K562 (cell line): ENCODE measurements at regions not wholly inside any gene's neighbourhood (a gene's known extent, or its start where the extent isn't known, plus 50 kb on each side); places are given as distances from the start of the nearest gene placed in this dataset.
A peak's percentile ranks its signal among the peaks of the same experiment; 100 is the strongest.

Experiments used
- ATAC-seq: fragments of 200-7000 bp; cut with Tn5 transposase; 3 replicates; pipeline ENCODE4 v1.9.1; 2020; ENCODE audit warnings: moderate library complexity
- BruUV-seq: library from RNA; stranded (reverse); fragments of 400-500 nt; replicated peaks from 2 replicates; lab custom pipeline; 2021; lab: Mats Ljungman, UMichigan
- CTCF ChIA-PET: fragments of 300-600 bp; formaldehyde crosslinking; extraction: SDS; loops from one replicate; lab custom pipeline; 2021; ENCODE audit warnings: low intra/inter-chr PET ratio; lab: Yijun Ruan, JAX
- POLR2A ChIA-PET: fragments of 300-600, 350-650 bp; sonication (Branson Sonifier 250); formaldehyde crosslinking; extraction: SDS; loops from one replicate; lab custom pipeline; 2021; ENCODE audit warnings: antibody characterized with exemption, inconsistent platforms; lab: Yijun Ruan, JAX
- DNase-seq, 4 experiments: peaks; one replicate each; pipeline versions ENCODE4 v3.0.0 to v3.0.0-alpha.2; 2011 to 2018; ENCODE audit warnings: low spot score in 3 of 4, mixed read lengths in 3 of 4; ENCODE audit errors: extremely low read depth in 1 of 4
- FAIRE-seq: peaks from 2 replicates; lab custom pipeline; 2011; peaks lifted over from hg19 to GRCh38; lab: Jason Lieb, UNC
- H2AFZ ChIP-seq: 2 replicates; pipeline ENCODE4 v1.6.0; 2011; ENCODE audit warnings: low read depth, low read length, control low read depth, inconsistent platforms
- H3K27ac ChIP-seq: fragments of 200-600 bp; 3 replicates; pipeline ENCODE4 v1.8.0; 2011; ENCODE audit warnings: low read depth, mild to moderate bottlenecking, control low read depth, inconsistent platforms, low read length, moderate library complexity, mixed read lengths; ENCODE audit errors: extremely low read depth
- H3K27me3 ChIP-seq, 2 experiments: fragments of 300-600 bp in 1 of 2; 2 replicates in 1 of 2; 3 replicates in 1 of 2; pipeline versions ENCODE4 v1.6.0 to v1.8.0; 2011; ENCODE audit warnings: inconsistent platforms in 2 of 2, low read length in 2 of 2, mild to moderate bottlenecking in 1 of 2, mixed read lengths in 1 of 2, moderate library complexity in 1 of 2; ENCODE audit not compliant: control insufficient read depth in 2 of 2, insufficient read depth in 2 of 2
- H3K36me3 ChIP-seq: fragments of 300-600 bp; 3 replicates; pipeline ENCODE4 v1.8.0; 2011; ENCODE audit warnings: mild to moderate bottlenecking, low read length, inconsistent platforms; ENCODE audit not compliant: control insufficient read depth, insufficient read depth
- H3K4me1 ChIP-seq, 2 experiments: fragments of 200-600 bp in 1 of 2; replicated peaks in 1 of 2; 2 replicates in 1 of 2; 3 replicates in 1 of 2; pipeline versions ENCODE4 v1.5.1 to v1.8.0; 2011; ENCODE audit warnings: inconsistent platforms in 2 of 2, low read length in 2 of 2, mild to moderate bottlenecking in 1 of 2, mixed read lengths in 1 of 2, moderate library complexity in 1 of 2; ENCODE audit not compliant: control insufficient read depth in 2 of 2, insufficient read depth in 2 of 2
- H3K4me2 ChIP-seq: 2 replicates; pipeline ENCODE4 v1.6.1; 2011; ENCODE audit warnings: low read length, control low read depth, inconsistent platforms, mixed read lengths; ENCODE audit not compliant: insufficient read depth
- H3K4me3 ChIP-seq: fragments of 200-600 bp; sonication (generic), shearing (Covaris generic); 2 replicates; pipeline ENCODE4 v1.5.1; 2016; ENCODE audit warnings: control low read depth, inconsistent platforms
- H3K79me2 ChIP-seq: fragments of 200-600 bp; 3 replicates; pipeline ENCODE4 v1.8.0; 2011; ENCODE audit warnings: low read length, inconsistent platforms; ENCODE audit not compliant: control insufficient read depth, insufficient read depth
- H3K9ac ChIP-seq, 2 experiments: 2 replicates each; pipeline versions ENCODE4 v1.6.0 to v1.6.1; 2011; ENCODE audit warnings: low read depth in 2 of 2, low read length in 2 of 2, control low read depth in 1 of 2, inconsistent platforms in 1 of 2, mild to moderate bottlenecking in 1 of 2, mixed read lengths in 1 of 2; ENCODE audit not compliant: insufficient read depth in 1 of 2
- H3K9me1 ChIP-seq: one replicate; pipeline ENCODE4 v1.6.0; 2011; ENCODE audit warnings: inconsistent platforms, mild to moderate bottlenecking, low read length, moderate library complexity; ENCODE audit not compliant: control insufficient read depth, insufficient read depth
- H3K9me3 ChIP-seq: replicated peaks from 2 replicates; pipeline ENCODE4 v1.5.1; 2011; ENCODE audit warnings: low read depth, low read length, inconsistent platforms; ENCODE audit not compliant: control insufficient read depth, insufficient read depth
- H4K20me1 ChIP-seq: replicated peaks from 2 replicates; pipeline ENCODE4 v1.6.1; 2011; ENCODE audit warnings: low read length, inconsistent platforms, mixed read lengths; ENCODE audit not compliant: control insufficient read depth, insufficient read depth
- BMI1 ChIP-seq: fragments of 150-350 bp; IDR thresholded peaks from 2 replicates; pipeline ENCODE4 v1.6.1; 2014; ENCODE audit warnings: low read length
- FOXK2 ChIP-seq, 2 experiments: fragments of 450-650 bp; IDR thresholded peaks in 1 of 2; conservative IDR thresholded peaks in 1 of 2; 2 replicates each; pipeline ENCODE4 v1.6.1; 2016; ENCODE audit warnings: low read depth in 2 of 2, mild to moderate bottlenecking in 1 of 2
- HEY1 ChIP-seq: fragments of 250-450 bp; sonication (Bioruptor Pico); IDR thresholded peaks from 2 replicates; pipeline ENCODE4 v1.5.0; 2020; ENCODE audit warnings: mild to moderate bottlenecking, moderate library complexity, borderline replicate concordance
- MAFG ChIP-seq: fragments of 450-650 bp; conservative IDR thresholded peaks from 2 replicates; pipeline ENCODE4 v1.6.1; 2016; ENCODE audit warnings: missing genetic modification characterization, missing compliant biosample characterization
- PML ChIP-seq: IDR thresholded peaks from 2 replicates; pipeline ENCODE4 v1.6.1; 2012; ENCODE audit warnings: low read length, inconsistent platforms
- POLR3G ChIP-seq: IDR thresholded peaks from 2 replicates; pipeline ENCODE4 v1.6.1; 2011; ENCODE audit not compliant: insufficient read length, insufficient replicate concordance; ENCODE audit errors: extremely low read depth
- RFX1 ChIP-seq: fragments of 450-650 bp; IDR thresholded peaks from 2 replicates; pipeline ENCODE4 v1.6.1; 2016; ENCODE audit warnings: mild to moderate bottlenecking, moderate library complexity
- ZNF165 ChIP-seq: fragments of 250-450 bp; sonication (Bioruptor Pico); IDR thresholded peaks from 2 replicates; pipeline ENCODE4 v1.4.0; 2020; ENCODE audit warnings: borderline replicate concordance
- ZNF398 ChIP-seq: fragments of 250-450 bp; sonication (Bioruptor Pico); IDR thresholded peaks from 2 replicates; pipeline ENCODE4 v1.8.0; 2021; ENCODE audit warnings: moderate library complexity, mild to moderate bottlenecking, inconsistent platforms
- ZNF445 ChIP-seq: fragments of 250-450 bp; sonication (Bioruptor Pico); IDR thresholded peaks from 2 replicates; pipeline ENCODE4 v1.4.0; 2020; ENCODE audit warnings: low read depth, mild to moderate bottlenecking, moderate library complexity
- ZNF655 ChIP-seq: fragments of 250-450 bp; sonication (Bioruptor Pico); IDR thresholded peaks from 2 replicates; pipeline ENCODE4 v1.5.0; 2021
- WGBS: fragments of 100-300 bp; shearing (Covaris generic); methylation state at CpG from one replicate; pipeline ENCODE4 v1.1.6; 2016; ENCODE audit warnings: low coverage, mixed read lengths; ENCODE audit not compliant: insufficient coverage; ENCODE audit errors: missing lambda C conversion rate; 5-methylcytosine and 5-hydroxymethylcytosine counted together
- in situ Hi-C: fragments of 300-500 bp; cut with MboI; formaldehyde crosslinking; loops from 4 replicates; pipeline ENCODE4 v1.15.0; 2018; ENCODE audit warnings: inconsistent platforms, mixed read lengths
- intact Hi-C: fragments of 100-400 bp; cut with micrococcal nuclease; formaldehyde crosslinking; loops from 2 replicates; pipeline ENCODE4 v1.14.2; 2022
- TF ChIP-seq, protein P1 (sequence below), 2 experiments: fragments of 450-650 bp in 1 of 2; sonication (generic) in 1 of 2; formaldehyde crosslinking in 1 of 2; IDR thresholded peaks in 1 of 2; conservative IDR thresholded peaks in 1 of 2; 2 replicates each; pipeline versions ENCODE4 v1.6.1 to v1.8.1; 2016 to 2023; ENCODE audit warnings: mild to moderate bottlenecking in 2 of 2, moderate library complexity in 2 of 2, inconsistent platforms in 1 of 2, missing genetic modification reagents in 1 of 2

DNA sequence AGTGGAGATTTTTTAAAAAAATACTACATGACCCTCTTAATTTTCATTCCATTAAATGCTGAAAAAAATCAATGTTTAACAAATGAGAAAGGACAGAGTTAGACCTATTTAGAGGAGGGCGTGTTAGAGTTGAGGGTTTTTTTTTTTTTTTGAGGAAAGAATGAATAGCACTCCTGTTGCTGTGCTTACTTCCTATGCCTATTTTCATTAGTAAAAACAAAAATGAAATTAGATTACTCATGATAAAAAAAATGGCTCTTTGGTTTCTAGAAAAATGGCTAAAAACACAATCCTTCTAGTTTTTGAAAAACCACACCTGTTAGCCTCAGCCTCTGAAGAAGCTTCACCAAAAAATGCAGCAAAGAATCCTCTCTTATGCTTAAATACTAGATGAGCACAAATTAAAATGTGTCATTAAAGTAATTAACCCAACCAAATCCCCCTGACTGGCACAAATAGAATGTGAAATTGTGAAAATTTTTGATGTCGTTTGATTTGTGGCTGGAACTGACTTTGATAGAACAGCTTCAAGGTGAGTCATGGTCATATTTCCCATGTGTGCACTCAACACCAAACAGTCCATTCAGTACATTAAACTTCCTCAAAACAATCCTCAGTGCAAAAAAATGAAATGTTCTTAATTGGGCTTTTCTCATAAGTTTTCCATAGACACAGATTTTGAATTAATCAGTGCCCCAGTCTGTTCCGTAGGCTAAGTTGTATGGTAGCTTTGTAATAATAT, 98.0 kb downstream of the MACIR start:
- Histone ChIP-seq H3K27ac (no peak overlapping the region), H3K27me3 (no peaks in the 10 kb centered on the region; a peak in 1 of 5 replicates), H3K79me2 (no peaks in the 10 kb centered on the region), H3K9me3 (no peaks in the 10 kb centered on the region), H4K20me1 (no peaks in the 10 kb centered on the region), H2AFZ (no peak overlapping the region), H3K36me3 (no peaks in the 10 kb centered on the region), H3K4me1 (no peaks in the 10 kb centered on the region), H3K9ac (no peak overlapping the region), H3K4me3 (no peak overlapping the region), H3K4me2 (no peak overlapping the region), H3K9me1 (no peaks in the 10 kb centered on the region)
- ChIA-PET POLR2A (interaction anchor here (0.8 kb wide), 1 partner anchor 11 kb away, joined by 3 read pairs; no protein-coding TSS in a partner anchor), CTCF (no interaction called here)
- peak; percentile 6 for FAIRE-seq
- in situ Hi-C loops (no loop called here), intact Hi-C loops (no loop called here)
- ATAC-seq = no peak
- no TSS peak for BruUV-seq
- 2% methylated on average over 3 of the region's 3 CpGs for WGBS
- no peak for DNase-seq
- TF ChIP-seq RFX1 (no peak), ZNF398 (CRISPR knock-in tag) (no peak), ZNF165 (CRISPR knock-in tag) (no peak), BMI1 (no peak), ZNF655 (no peak), ZNF445 (CRISPR knock-in tag) (no peak), POLR3G (no peak), HEY1 (CRISPR knock-in tag) (no peak), PML (no peak), MAFG (tag) (no peak), FOXK2 (conservative IDR thresholded peaks at IDR 0.05 in 1 of 2, IDR thresholded peaks at IDR 0.05 in 1 of 2; ENCODE audit: low read depth in 2 of 2) (no peak)
- TF ChIP-seq, protein P1, sequence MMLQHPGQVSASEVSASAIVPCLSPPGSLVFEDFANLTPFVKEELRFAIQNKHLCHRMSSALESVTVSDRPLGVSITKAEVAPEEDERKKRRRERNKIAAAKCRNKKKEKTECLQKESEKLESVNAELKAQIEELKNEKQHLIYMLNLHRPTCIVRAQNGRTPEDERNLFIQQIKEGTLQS (IDR thresholded peaks at IDR 0.05) = no peak
- TF ChIP-seq, protein P1 (CRISPR knock-in tag; conservative IDR thresholded peaks at IDR 0.05) = no peak
